IMR-90 (cell line): ENCODE measurements at regions not wholly inside any gene's neighbourhood (a gene's known extent, or its start where the extent isn't known, plus 50 kb on each side); places are given as distances from the start of the nearest gene placed in this dataset.
A peak's percentile ranks its signal among the peaks of the same experiment; 100 is the strongest.

Source experiments
- ATAC-seq: fragments of 200-7000 bp; cut with Tn5 transposase; 2 replicates; pipeline ENCODE4 v1.9.1; 2020; ENCODE audit warnings: low read depth, mild to moderate bottlenecking, moderate library complexity
- BruUV-seq: library from RNA; stranded (reverse); fragments of 400-500 nt; replicated peaks from 2 replicates; lab custom pipeline; 2021; lab: Mats Ljungman, UMichigan
- CTCF ChIA-PET: fragments of 300-600 bp; formaldehyde crosslinking; extraction: SDS; loops from one replicate; lab custom pipeline; 2021; ENCODE audit warnings: antibody characterized with exemption; lab: Yijun Ruan, JAX
- POLR2A ChIA-PET: fragments of 300-600 bp; sonication (Branson Sonifier 250); formaldehyde crosslinking; loops from one replicate; lab custom pipeline; 2022; ENCODE audit warnings: antibody characterized with exemption; ENCODE audit not compliant: unreplicated experiment; lab: Charles Lee
- DNase-seq: peaks from one replicate; pipeline ENCODE4 v3.0.0; 2013
- H2AFZ ChIP-seq: replicated peaks from 2 replicates; pipeline ENCODE3; 2013; ENCODE audit warnings: low read length, mild to moderate bottlenecking; ENCODE audit not compliant: poor library complexity
- H2AK5ac ChIP-seq: 2 replicates; pipeline ENCODE4 v1.6.1; 2013; ENCODE audit warnings: low read depth, low read length, inconsistent platforms
- H2AK9ac ChIP-seq: replicated peaks from 2 replicates; pipeline ENCODE3; 2013; ENCODE audit warnings: mild to moderate bottlenecking, low read depth, low read length, moderate library complexity; ENCODE audit not compliant: poor library complexity
- H2BK120ac ChIP-seq: 2 replicates; pipeline ENCODE4 v1.6.1; 2013; ENCODE audit warnings: low read depth, low read length, inconsistent platforms
- H2BK15ac ChIP-seq: 3 replicates; pipeline ENCODE4 v1.6.1; 2013; ENCODE audit warnings: low read depth, low read length, inconsistent platforms
- H2BK20ac ChIP-seq: 2 replicates; pipeline ENCODE4 v1.6.1; 2013; ENCODE audit warnings: low read depth, mild to moderate bottlenecking, inconsistent platforms, low read length, moderate library complexity
- H2BK5ac ChIP-seq: 2 replicates; pipeline ENCODE4 v1.6.1; 2013; ENCODE audit warnings: mild to moderate bottlenecking, low read depth, low read length, inconsistent platforms; ENCODE audit not compliant: poor library complexity, severe bottlenecking
- H3K14ac ChIP-seq: replicated peaks from 2 replicates; pipeline ENCODE4 v1.6.1; 2013; ENCODE audit warnings: low read depth, low read length, inconsistent platforms
- H3K18ac ChIP-seq: 2 replicates; pipeline ENCODE4 v1.6.1; 2013; ENCODE audit warnings: low read depth, low read length, control low read depth
- H3K23ac ChIP-seq: 2 replicates; pipeline ENCODE4 v1.6.1; 2013; ENCODE audit warnings: low read depth, low read length, inconsistent platforms
- H3K27ac ChIP-seq: 2 replicates; pipeline ENCODE4 v1.5.1; 2013; ENCODE audit warnings: mild to moderate bottlenecking, control low read depth, low read length; ENCODE audit not compliant: insufficient read depth
- H3K27me3 ChIP-seq: 2 replicates; pipeline ENCODE4 v1.6.1; 2013; ENCODE audit warnings: low read length; ENCODE audit not compliant: control insufficient read depth, insufficient read depth
- H3K36me3 ChIP-seq: 2 replicates; pipeline ENCODE4 v1.6.1; 2013; ENCODE audit warnings: low read length, mixed read lengths; ENCODE audit not compliant: control insufficient read depth, insufficient read depth
- H3K4ac ChIP-seq: 2 replicates; pipeline ENCODE4 v1.6.1; 2013; ENCODE audit warnings: low read depth, low read length, inconsistent platforms
- H3K4me1 ChIP-seq: 2 replicates; pipeline ENCODE4 v1.6.1; 2013; ENCODE audit warnings: low read length, mixed read lengths; ENCODE audit not compliant: control insufficient read depth, insufficient read depth
- H3K4me2 ChIP-seq: 2 replicates; pipeline ENCODE4 v1.6.1; 2013; ENCODE audit warnings: low read depth, mild to moderate bottlenecking, control low read depth, low read length, moderate library complexity
- H3K4me3 ChIP-seq: 2 replicates; pipeline ENCODE4 v1.5.1; 2013; ENCODE audit warnings: low read depth, mild to moderate bottlenecking, control low read depth, low read length, moderate library complexity; ENCODE audit not compliant: insufficient read depth
- H3K56ac ChIP-seq: 2 replicates; pipeline ENCODE4 v1.6.1; 2013; ENCODE audit warnings: low read length, inconsistent platforms; ENCODE audit not compliant: insufficient read depth; ENCODE audit errors: extremely low read depth
- H3K79me1 ChIP-seq, 2 experiments: 2 replicates each; pipeline ENCODE4 v1.6.1; 2013; ENCODE audit warnings: low read length in 2 of 2, inconsistent platforms in 1 of 2, low read depth in 1 of 2
- H3K9ac ChIP-seq: 2 replicates; pipeline ENCODE4 v1.6.1; 2013; ENCODE audit warnings: low read depth, low read length, control low read depth
- H3K9me1 ChIP-seq: 2 replicates; pipeline ENCODE4 v1.6.1; 2013; ENCODE audit warnings: low read length, inconsistent platforms; ENCODE audit not compliant: insufficient read depth
- H3K9me3 ChIP-seq: 2 replicates; pipeline ENCODE4 v1.6.1; 2013; ENCODE audit warnings: low read length; ENCODE audit not compliant: control insufficient read depth, insufficient read depth
- H4K20me1 ChIP-seq: 2 replicates; pipeline ENCODE4 v1.6.1; 2013; ENCODE audit warnings: low read length, inconsistent platforms; ENCODE audit not compliant: insufficient read depth
- H4K5ac ChIP-seq: 2 replicates; pipeline ENCODE4 v1.6.1; 2013; ENCODE audit warnings: mild to moderate bottlenecking, low read depth, low read length, control low read depth
- H4K8ac ChIP-seq, 2 experiments: 2 replicates each; pipeline ENCODE4 v1.6.1; 2013; ENCODE audit warnings: low read depth in 2 of 2, low read length in 2 of 2, control low read depth in 1 of 2, inconsistent platforms in 1 of 2
- H4K91ac ChIP-seq: 2 replicates; pipeline ENCODE4 v1.6.1; 2013; ENCODE audit warnings: low read depth, low read length, inconsistent platforms; ENCODE audit not compliant: insufficient read depth
- BHLHE40 ChIP-seq: fragments of 150-350 bp; IDR thresholded peaks from 2 replicates; pipeline ENCODE4 v1.6.1; 2016; ENCODE audit warnings: mild to moderate bottlenecking, low read depth, low read length
- CEBPB ChIP-seq: IDR thresholded peaks from 2 replicates; pipeline ENCODE4 v1.6.1; 2012; ENCODE audit warnings: low read depth, low read length, improper control_type of control experiment
- CHD1 ChIP-seq: IDR thresholded peaks from 2 replicates; pipeline ENCODE4 v1.6.1; 2012; ENCODE audit warnings: low read depth, low read length, improper control_type of control experiment
- CTCF ChIP-seq: conservative IDR thresholded peaks from 2 replicates; pipeline ENCODE4 v1.5.1; 2012; ENCODE audit warnings: mild to moderate bottlenecking, low read depth, low read length, improper control_type of control experiment
- ELK1 ChIP-seq: fragments of 150-350 bp; IDR thresholded peaks from 2 replicates; pipeline ENCODE4 v1.6.1; 2016; ENCODE audit warnings: low read depth, mild to moderate bottlenecking, low read length, moderate library complexity, borderline replicate concordance
- FOS ChIP-seq: fragments of 150-350 bp; IDR thresholded peaks from 2 replicates; pipeline ENCODE4 v1.6.1; 2016; ENCODE audit warnings: low read depth, low read length
- MAFK ChIP-seq: IDR thresholded peaks from 2 replicates; pipeline ENCODE4 v1.6.1; 2012; ENCODE audit warnings: low read depth, low read length, improper control_type of control experiment
- MAZ ChIP-seq: IDR thresholded peaks from 2 replicates; pipeline ENCODE4 v1.6.1; 2012; ENCODE audit warnings: low read depth, mild to moderate bottlenecking, low read length, improper control_type of control experiment, moderate library complexity, borderline replicate concordance
- MXI1 ChIP-seq: IDR thresholded peaks from 2 replicates; pipeline ENCODE4 v1.6.1; 2012; ENCODE audit warnings: low read depth, mild to moderate bottlenecking, low read length, moderate library complexity, borderline replicate concordance
- NFE2L2 ChIP-seq: fragments of 150-350 bp; IDR thresholded peaks from 2 replicates; pipeline ENCODE4 v1.6.1; 2016; ENCODE audit warnings: low read depth, mild to moderate bottlenecking, low read length
- POLR2A ChIP-seq: IDR thresholded peaks from 2 replicates; pipeline ENCODE4 v1.6.1; 2012; ENCODE audit warnings: mild to moderate bottlenecking, low read depth, low read length
- RAD21 ChIP-seq: IDR thresholded peaks from 2 replicates; pipeline ENCODE4 v1.6.1; 2012; ENCODE audit warnings: low read length, improper control_type of control experiment
- RCOR1 ChIP-seq: IDR thresholded peaks from 2 replicates; pipeline ENCODE4 v1.6.1; 2012; ENCODE audit warnings: mild to moderate bottlenecking, low read length, improper control_type of control experiment; ENCODE audit not compliant: insufficient replicate concordance
- RFX5 ChIP-seq: IDR thresholded peaks from 2 replicates; pipeline ENCODE4 v1.8.0; 2012; ENCODE audit warnings: low read depth, mild to moderate bottlenecking, low read length, moderate library complexity
- SMC3 ChIP-seq: fragments of 150-350 bp; IDR thresholded peaks from 2 replicates; pipeline ENCODE4 v1.6.1; 2016; ENCODE audit warnings: low read depth, mild to moderate bottlenecking, antibody characterized with exemption, low read length, moderate library complexity
- USF2 ChIP-seq: fragments of 150-350 bp; IDR thresholded peaks from 2 replicates; pipeline ENCODE4 v1.6.1; 2017; ENCODE audit warnings: mild to moderate bottlenecking, antibody characterized with exemption, low read length, low read depth
- WGBS, 2 experiments: methylation state at CpG; one replicate each; pipeline versions ENCODE4 v1.1.5 to v1.1.7; 2013; ENCODE audit warnings: missing lambda C conversion rate in 2 of 2; ENCODE audit not compliant: insufficient read length in 1 of 2; ENCODE audit errors: extremely low coverage in 2 of 2; 5-methylcytosine and 5-hydroxymethylcytosine counted together
- dilution Hi-C: fragments of 300-500 bp; cut with HindIII; formaldehyde crosslinking; loops from one replicate; pipeline ENCODE4 v1.14.3; 2018; ENCODE audit warnings: low sequenced_read_pairs; ENCODE audit not compliant: unreplicated experiment
- in situ Hi-C: fragments of 300-500 bp; cut with MboI; formaldehyde crosslinking; loops from 3 replicates; pipeline ENCODE4 v1.14.3; 2019; ENCODE audit warnings: low sequenced_read_pairs, inconsistent platforms, mixed read lengths
- intact Hi-C: fragments of 100-400 bp; cut with micrococcal nuclease; formaldehyde crosslinking; loops from 2 replicates; pipeline ENCODE4 v1.10.0; 2022

- ChIA-PET CTCF (no interaction called here), POLR2A (no interaction called here)
- in situ Hi-C loops (no loop called here), dilution Hi-C loops (no loop called here), intact Hi-C loops (loop anchor here (10.0 kb wide), 1 partner anchor 205 kb away; no protein-coding TSS in a partner anchor)
- peaks cover 13% of the 10 kb centered on the region for H3K9me1 ChIP-seq
- no peak for TF ChIP-seq MAZ
- no peak for TF ChIP-seq RFX5
- TF ChIP-seq NFE2L2 = no peak
- TF ChIP-seq SMC3 = no peak
- TF ChIP-seq BHLHE40 = no peak
- no peak for TF ChIP-seq POLR2A
- no peak for TF ChIP-seq CTCF
- no peak for TF ChIP-seq ELK1
- TF ChIP-seq USF2 = no peak
- no peak for TF ChIP-seq FOS
- TF ChIP-seq CEBPB = no peak
- no peak for TF ChIP-seq RCOR1
- no peak for TF ChIP-seq CHD1
- TF ChIP-seq MAFK = no peak
- TF ChIP-seq RAD21 = no peak
- no peak for TF ChIP-seq MXI1
- no peak overlapping the region for H3K4me2 ChIP-seq
- H2BK5ac ChIP-seq = no peak overlapping the region
- no peak for ATAC-seq
- WGBS, 2 experiments = 79% methylated on average over 2 of the region's 5 CpGs; no CpG with 5 or more reads in 1 of the 2 experiments
- no peak overlapping the region for H3K27ac ChIP-seq
- no peaks in the 10 kb centered on the region for H4K20me1 ChIP-seq
- no peak overlapping the region for H2AFZ ChIP-seq
- H3K4me3 ChIP-seq = no peak overlapping the region
- H3K23ac ChIP-seq = no peak overlapping the region
- H3K79me1 ChIP-seq = no peaks in the 10 kb centered on the region
- peaks cover 13% of the 10 kb centered on the region for H3K4me1 ChIP-seq
- no peak overlapping the region for H2BK120ac ChIP-seq
- no peak overlapping the region for H4K91ac ChIP-seq
- no peak overlapping the region for H3K9ac ChIP-seq
- H3K56ac ChIP-seq = no peak overlapping the region
- BruUV-seq = no TSS peak
- no peak overlapping the region for H2AK5ac ChIP-seq
- H2BK20ac ChIP-seq = no peak overlapping the region
- DNase-seq = no peak
- H2BK15ac ChIP-seq = no peak overlapping the region
- no peak overlapping the region for H3K4ac ChIP-seq
- H3K9me3 ChIP-seq = no peaks in the 10 kb centered on the region
- no peak overlapping the region for H4K5ac ChIP-seq
- no peak overlapping the region for H4K8ac ChIP-seq
- 0 out of 2 replicates have a peak overlapping the region, but pooled peaks have one; percentile 3 for H3K14ac ChIP-seq
- H3K36me3 ChIP-seq = no peaks in the 10 kb centered on the region
- H3K27me3 ChIP-seq = no peaks in the 10 kb centered on the region
- H2AK9ac ChIP-seq = no peak overlapping the region
- no peak overlapping the region for H3K18ac ChIP-seq
Measured at GRCh38 chr13:30049692-30050091, 199.3 kb upstream of the UBL3 start.
